Esophagus muscularis mucosa (tissue), 4 donors: ENCODE measurements at regions not wholly inside any gene's neighbourhood (a gene's known extent, or its start where the extent isn't known, plus 50 kb on each side); places are given as distances from the start of the nearest gene placed in this dataset.
A peak's percentile ranks its signal among the peaks of the same experiment; 100 is the strongest.

Experiments used
- CTCF ChIP-seq, 3 experiments: fragments of 200-600 bp in 2 of 3; fragments of 450-650 bp in 1 of 3; sonication (generic) in 2 of 3; IDR thresholded peaks; one replicate each; pipeline ENCODE4 v1.5.1; 2017 to 2019; ENCODE audit warnings: antibody characterized with exemption in 3 of 3, mild to moderate bottlenecking in 2 of 3, moderate library complexity in 1 of 3
- EP300 ChIP-seq: sonication (generic); formaldehyde crosslinking; IDR thresholded peaks from one replicate; pipeline ENCODE4 v1.6.1; 2017; ENCODE audit warnings: antibody characterized with exemption
- POLR2A ChIP-seq: fragments of 450-650 bp; IDR thresholded peaks from one replicate; pipeline ENCODE4 v1.6.1; 2017; ENCODE audit warnings: antibody characterized with exemption, moderate library complexity, mild to moderate bottlenecking, low read depth
- POLR2AphosphoS5 ChIP-seq, 2 donors: sonication (generic); formaldehyde crosslinking; IDR thresholded peaks; one replicate each; pipeline ENCODE4 v1.6.1; 2017; ENCODE audit warnings: antibody characterized with exemption in 2 of 2

DNA sequence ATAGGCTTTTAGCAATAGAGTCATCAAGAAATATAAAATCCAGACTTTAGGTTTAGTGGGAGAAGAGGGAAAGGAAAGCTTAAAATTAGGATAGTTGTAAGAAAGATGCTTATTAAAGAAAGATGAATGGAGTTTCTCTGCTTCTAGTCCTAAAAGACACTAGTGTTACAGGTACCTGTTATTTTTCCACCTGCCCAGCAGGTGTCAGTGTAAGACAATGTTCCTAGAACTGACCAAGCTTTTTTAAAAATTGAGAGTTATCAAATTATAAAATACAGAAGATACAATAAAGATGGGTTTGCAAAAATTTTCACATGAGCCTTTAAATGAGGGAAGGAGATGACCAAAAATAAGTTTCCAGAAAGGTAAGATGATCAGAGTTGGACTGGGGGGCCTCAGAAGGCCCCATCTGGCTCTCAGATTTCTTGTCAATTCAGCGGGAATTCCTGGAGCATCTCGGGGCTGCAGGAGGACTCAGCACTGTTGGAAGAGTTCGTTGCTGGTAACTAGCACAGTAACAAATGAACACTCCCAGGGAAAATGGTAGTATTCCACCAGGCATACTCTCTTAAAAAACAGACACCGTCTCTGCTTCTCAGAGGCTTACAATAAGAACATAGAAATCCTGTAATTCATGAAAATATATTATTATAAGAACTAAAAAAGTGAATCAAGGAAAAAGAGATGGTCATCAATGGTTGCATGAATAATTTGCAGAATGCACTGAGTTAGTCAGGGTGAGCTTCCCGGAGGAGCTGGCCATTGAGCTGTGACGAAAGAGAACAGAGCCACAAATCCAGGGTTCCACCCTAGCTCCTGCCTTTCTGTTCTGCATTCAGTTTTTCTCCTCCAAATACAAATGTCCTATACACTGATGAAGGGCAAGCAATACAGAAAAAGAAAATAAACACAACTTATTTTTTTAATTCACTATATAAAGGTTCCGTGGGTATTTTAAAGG is 71.8 kb upstream of the PIK3CG start:
- TF ChIP-seq CTCF (IDR thresholded peaks at IDR 0.05) (peak; percentile 40 to 52 (median 44)), POLR2AphosphoS5 (IDR thresholded peaks at IDR 0.05) (no peak), POLR2A (no peak), EP300 (no peak)
